ENCODE measurements at regions not wholly inside any gene's neighbourhood (a gene's known extent, or its start where the extent isn't known, plus 50 kb on each side); places are given as distances from the start of the nearest gene placed in this dataset.

DNA sequence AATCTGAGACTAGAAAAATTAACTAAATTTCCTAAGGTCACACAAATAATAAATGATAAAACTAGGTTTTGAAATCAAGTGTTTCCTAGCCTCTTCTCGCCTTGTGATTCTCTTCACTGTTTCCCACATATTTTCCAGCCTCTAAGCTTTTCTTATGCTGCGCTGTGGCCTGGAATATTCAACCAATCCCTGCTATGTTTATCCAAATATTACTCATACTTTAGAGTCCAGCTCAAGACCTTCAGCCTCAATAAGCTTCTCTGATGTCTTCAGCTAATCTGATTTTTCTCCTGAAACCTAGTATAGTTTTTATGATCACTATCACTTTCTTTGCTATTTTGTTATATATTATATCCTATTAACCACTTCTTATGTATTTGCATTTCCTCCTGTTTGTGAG, 303.1 kb upstream of the CDH6 start:
- DNase-seq, result no peak
- no peak overlapping the region for H3K27ac Mint-ChIP-seq (ENCODE audit: unreplicated experiment)
- no peaks in the 10 kb centered on the region for H3K27me3 Mint-ChIP-seq (ENCODE audit: unreplicated experiment)
- H3K36me3 Mint-ChIP-seq (ENCODE audit: insufficient read depth, unreplicated experiment), result no peaks in the 10 kb centered on the region
- peaks cover 10% of the 10 kb centered on the region for H3K9me3 Mint-ChIP-seq (ENCODE audit: low read depth, unreplicated experiment)
- no peaks in the 10 kb centered on the region for H3K4me1 Mint-ChIP-seq (ENCODE audit: low read depth, unreplicated experiment)
- CTCF ChIA-PET, result no interaction called here
- TF ChIP-seq, protein P1, sequence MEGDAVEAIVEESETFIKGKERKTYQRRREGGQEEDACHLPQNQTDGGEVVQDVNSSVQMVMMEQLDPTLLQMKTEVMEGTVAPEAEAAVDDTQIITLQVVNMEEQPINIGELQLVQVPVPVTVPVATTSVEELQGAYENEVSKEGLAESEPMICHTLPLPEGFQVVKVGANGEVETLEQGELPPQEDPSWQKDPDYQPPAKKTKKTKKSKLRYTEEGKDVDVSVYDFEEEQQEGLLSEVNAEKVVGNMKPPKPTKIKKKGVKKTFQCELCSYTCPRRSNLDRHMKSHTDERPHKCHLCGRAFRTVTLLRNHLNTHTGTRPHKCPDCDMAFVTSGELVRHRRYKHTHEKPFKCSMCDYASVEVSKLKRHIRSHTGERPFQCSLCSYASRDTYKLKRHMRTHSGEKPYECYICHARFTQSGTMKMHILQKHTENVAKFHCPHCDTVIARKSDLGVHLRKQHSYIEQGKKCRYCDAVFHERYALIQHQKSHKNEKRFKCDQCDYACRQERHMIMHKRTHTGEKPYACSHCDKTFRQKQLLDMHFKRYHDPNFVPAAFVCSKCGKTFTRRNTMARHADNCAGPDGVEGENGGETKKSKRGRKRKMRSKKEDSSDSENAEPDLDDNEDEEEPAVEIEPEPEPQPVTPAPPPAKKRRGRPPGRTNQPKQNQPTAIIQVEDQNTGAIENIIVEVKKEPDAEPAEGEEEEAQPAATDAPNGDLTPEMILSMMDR (IDR thresholded peaks at IDR 0.05; ENCODE audit: unreplicated experiment), result no peak
- no peak overlapping the region for H3K4me3 Mint-ChIP-seq (ENCODE audit: low read depth, unreplicated experiment)
- BruUV-seq (replicated peaks), result no TSS peak
- intact Hi-C loops (cut with micrococcal nuclease; ENCODE audit: unreplicated experiment), result no loop called here

- H3K36me3 Mint-ChIP-seq (ENCODE audit: insufficient read depth, unreplicated experiment), result no peaks in the 10 kb centered on the region
- no peaks in the 10 kb centered on the region for H3K27me3 Mint-ChIP-seq (ENCODE audit: unreplicated experiment)
- BruUV-seq (replicated peaks), result no TSS peak
- CTCF ChIA-PET, result no interaction called here
- no peak overlapping the region for H3K4me3 Mint-ChIP-seq (ENCODE audit: low read depth, unreplicated experiment)
- no peak for DNase-seq
- intact Hi-C loops (cut with micrococcal nuclease; ENCODE audit: unreplicated experiment), result no loop called here
- H3K4me1 Mint-ChIP-seq (ENCODE audit: low read depth, unreplicated experiment), result no peaks in the 10 kb centered on the region
- no peak overlapping the region for H3K27ac Mint-ChIP-seq (ENCODE audit: unreplicated experiment)
- TF ChIP-seq, protein P1 (IDR thresholded peaks at IDR 0.05; ENCODE audit: unreplicated experiment), result no peak
- peaks cover 13% of the 10 kb centered on the region for H3K9me3 Mint-ChIP-seq (ENCODE audit: low read depth, unreplicated experiment)
These were observed 313.0 kb upstream of the CDH6 start for GRCh38 chr5:30880514-30880913.

- DNase-seq, result no peak
- CTCF ChIA-PET, result no interaction called here
- no peaks in the 10 kb centered on the region for H3K36me3 Mint-ChIP-seq (ENCODE audit: insufficient read depth, unreplicated experiment)
- no peaks in the 10 kb centered on the region for H3K4me1 Mint-ChIP-seq (ENCODE audit: low read depth, unreplicated experiment)
- BruUV-seq (replicated peaks), result no TSS peak
- H3K27me3 Mint-ChIP-seq (ENCODE audit: unreplicated experiment), result no peaks in the 10 kb centered on the region
- intact Hi-C loops (cut with micrococcal nuclease; ENCODE audit: unreplicated experiment), result no loop called here
- no peak overlapping the region for H3K4me3 Mint-ChIP-seq (ENCODE audit: low read depth, unreplicated experiment)
- peaks cover 10% of the 10 kb centered on the region for H3K9me3 Mint-ChIP-seq (ENCODE audit: low read depth, unreplicated experiment)
- TF ChIP-seq, protein P1 (IDR thresholded peaks at IDR 0.05; ENCODE audit: unreplicated experiment), result no peak
- H3K27ac Mint-ChIP-seq (ENCODE audit: unreplicated experiment), result no peak overlapping the region
These were observed 313.6 kb upstream of the CDH6 start for GRCh38 chr5:30879887-30880286.

DNA sequence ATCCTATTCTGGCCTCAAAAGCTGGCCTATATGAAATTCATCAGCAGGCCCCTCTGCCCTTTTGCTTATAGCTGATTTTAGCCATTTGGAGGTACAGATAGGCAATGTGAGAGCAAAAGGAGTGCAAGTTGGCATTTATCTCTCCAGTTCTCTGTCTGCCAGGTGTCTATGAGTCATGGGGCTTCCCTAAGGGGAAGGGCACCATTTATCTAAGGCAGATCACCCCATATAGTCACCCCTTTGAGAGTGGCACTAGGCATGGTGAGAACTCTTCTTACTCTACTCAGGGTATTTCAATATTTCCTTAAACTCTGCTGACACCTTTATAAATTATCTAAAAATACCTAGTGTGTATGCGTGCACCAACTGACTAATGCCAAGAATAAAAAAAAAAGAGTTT, 314.7 kb upstream of the CDH6 start:
- Mint-ChIP-seq H3K27me3 (ENCODE audit: unreplicated experiment) (no peaks in the 10 kb centered on the region), H3K36me3 (ENCODE audit: insufficient read depth, unreplicated experiment) (no peaks in the 10 kb centered on the region), H3K4me3 (ENCODE audit: low read depth, unreplicated experiment) (no peak overlapping the region), H3K4me1 (ENCODE audit: low read depth, unreplicated experiment) (no peaks in the 10 kb centered on the region), H3K9me3 (ENCODE audit: low read depth, unreplicated experiment) (peaks cover 8% of the 10 kb centered on the region), H3K27ac (ENCODE audit: unreplicated experiment) (no peak overlapping the region)
- BruUV-seq (replicated peaks), result no TSS peak
- DNase-seq, result no peak
- intact Hi-C loops (cut with micrococcal nuclease; ENCODE audit: unreplicated experiment), result no loop called here
- CTCF ChIA-PET, result no interaction called here
- TF ChIP-seq, protein P1 (IDR thresholded peaks at IDR 0.05; ENCODE audit: unreplicated experiment), result no peak

DNA sequence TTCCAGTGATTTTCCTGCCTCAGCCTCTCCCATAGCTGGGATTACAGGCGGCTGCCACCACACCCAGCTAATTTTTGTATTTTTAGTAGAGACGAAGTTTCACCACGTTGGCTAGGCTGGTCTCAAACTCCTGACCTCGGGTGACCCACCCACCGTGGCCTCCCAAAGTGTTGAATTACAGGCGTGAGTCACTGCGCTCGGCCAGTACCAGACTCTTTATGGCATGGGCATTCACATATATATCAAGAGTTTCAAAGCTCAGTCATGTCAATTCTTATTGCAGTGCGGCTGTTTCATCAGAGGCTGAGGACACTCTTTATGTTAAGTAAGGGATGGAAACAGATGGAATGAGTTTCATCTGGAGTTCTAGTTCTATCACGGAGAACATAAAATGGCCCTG, 315.2 kb upstream of the CDH6 start:
- no peak for DNase-seq
- TF ChIP-seq, protein P1 (IDR thresholded peaks at IDR 0.05; ENCODE audit: unreplicated experiment), result no peak
- intact Hi-C loops (cut with micrococcal nuclease; ENCODE audit: unreplicated experiment), result no loop called here
- Mint-ChIP-seq H3K9me3 (ENCODE audit: low read depth, unreplicated experiment) (peaks cover 8% of the 10 kb centered on the region), H3K27ac (ENCODE audit: unreplicated experiment) (no peak overlapping the region), H3K4me3 (ENCODE audit: low read depth, unreplicated experiment) (no peak overlapping the region), H3K4me1 (ENCODE audit: low read depth, unreplicated experiment) (no peaks in the 10 kb centered on the region), H3K27me3 (ENCODE audit: unreplicated experiment) (no peaks in the 10 kb centered on the region), H3K36me3 (ENCODE audit: insufficient read depth, unreplicated experiment) (no peaks in the 10 kb centered on the region)
- BruUV-seq (replicated peaks), result no TSS peak
- CTCF ChIA-PET, result no interaction called here
